GM12878 (cell line): ENCODE measurements at regions not wholly inside any gene's neighbourhood (a gene's known extent, or its start where the extent isn't known, plus 50 kb on each side); places are given as distances from the start of the nearest gene placed in this dataset.

Experiments used
- ATAC-seq: fragments of 200-7000 bp; cut with Tn5 transposase; 3 replicates; pipeline ENCODE4 v1.9.1; 2020; ENCODE audit warnings: mild to moderate bottlenecking, moderate library complexity
- BruUV-seq: library from RNA; stranded (reverse); fragments of 400-500 nt; replicated peaks from 2 replicates; lab custom pipeline; 2021; lab: Mats Ljungman, UMichigan
- CTCF ChIA-PET: fragments of 300-600 bp; sonication (Branson Sonifier 250); formaldehyde crosslinking; extraction: SDS; loops from one replicate; lab custom pipeline; 2021; ENCODE audit warnings: inconsistent platforms; lab: Yijun Ruan, JAX
- POLR2A ChIA-PET: fragments of 350-600 bp; formaldehyde crosslinking; extraction: SDS; loops from one replicate; lab custom pipeline; 2021; ENCODE audit warnings: inconsistent platforms; lab: Charles Lee
- RAD21 ChIA-PET: fragments of 300-600 bp; sonication (Branson Sonifier 250); formaldehyde crosslinking; loops from one replicate; lab custom pipeline; 2023; ENCODE audit warnings: antibody characterized with exemption; ENCODE audit not compliant: unreplicated experiment; lab: Charles Lee
- SMC1A ChIA-PET: fragments of 300-600 bp; sonication (Branson Sonifier 250); formaldehyde crosslinking; loops from one replicate; lab custom pipeline; 2023; ENCODE audit not compliant: unreplicated experiment, uncharacterized antibody; lab: Charles Lee
- DNase-seq: peaks from one replicate; pipeline ENCODE4 v3.0.0-alpha.2; 2011; ENCODE audit warnings: low read depth, low spot score
- FAIRE-seq: peaks from 3 replicates; lab custom pipeline; 2011; peaks lifted over from hg19 to GRCh38; lab: Jason Lieb, UNC
- H2AFZ ChIP-seq: 2 replicates; pipeline ENCODE4 v1.6.0; 2011; ENCODE audit warnings: low read depth, low read length, control low read depth; ENCODE audit not compliant: control insufficient read depth
- H3K27ac ChIP-seq: 2 replicates; pipeline ENCODE4 v1.5.1; 2011; ENCODE audit warnings: control low read depth; ENCODE audit not compliant: control insufficient read depth, insufficient read depth
- H3K27me3 ChIP-seq, 2 experiments: replicated peaks in 1 of 2; 2 replicates each; pipeline versions ENCODE4 v1.6.0 to v1.6.1; 2011; ENCODE audit warnings: low read length in 1 of 2; ENCODE audit not compliant: control insufficient read depth in 2 of 2, insufficient read depth in 2 of 2
- H3K36me3 ChIP-seq, 2 experiments: 2 replicates each; pipeline ENCODE4 v1.5.1; 2011; ENCODE audit warnings: low read length in 1 of 2; ENCODE audit not compliant: control insufficient read depth in 2 of 2, insufficient read depth in 2 of 2
- H3K4me1 ChIP-seq: 2 replicates; pipeline ENCODE4 v1.6.1; 2011; ENCODE audit warnings: mild to moderate bottlenecking, low read length, moderate library complexity, mixed read lengths; ENCODE audit not compliant: control insufficient read depth, insufficient read depth
- H3K4me2 ChIP-seq: 2 replicates; pipeline ENCODE4 v1.6.0; 2011; ENCODE audit warnings: control low read depth; ENCODE audit not compliant: control insufficient read depth, insufficient read depth
- H3K4me3 ChIP-seq: fragments of 200-600 bp; sonication (generic); 2 replicates; pipeline ENCODE4 v1.5.1; 2016
- H3K79me2 ChIP-seq: 2 replicates; pipeline ENCODE4 v1.6.0; 2011; ENCODE audit warnings: low read length; ENCODE audit not compliant: control insufficient read depth, insufficient read depth
- H3K9ac ChIP-seq: 2 replicates; pipeline ENCODE4 v1.8.0; 2011; ENCODE audit warnings: low read length, control low read depth, mixed read lengths; ENCODE audit not compliant: control insufficient read depth, insufficient read depth
- H3K9me3 ChIP-seq: replicated peaks from 3 replicates; pipeline ENCODE4 v1.5.1; 2011; ENCODE audit warnings: mild to moderate bottlenecking, low read length; ENCODE audit not compliant: control insufficient read depth, insufficient read depth
- H4K20me1 ChIP-seq: 2 replicates; pipeline ENCODE4 v1.6.0; 2011; ENCODE audit not compliant: control insufficient read depth, insufficient read depth
- ATF3 ChIP-seq: IDR thresholded peaks from 2 replicates; pipeline ENCODE4 v1.6.1; 2011; ENCODE audit warnings: low read depth, mild to moderate bottlenecking, low read length, moderate library complexity, borderline replicate concordance; ENCODE audit errors: extremely low read depth
- EED ChIP-seq: sonication (generic); IDR thresholded peaks from 2 replicates; pipeline ENCODE4 v1.6.1; 2016; ENCODE audit warnings: antibody characterized with exemption, low read depth
- GABPA ChIP-seq: IDR thresholded peaks from 2 replicates; pipeline ENCODE4 v1.6.1; 2014; ENCODE audit warnings: antibody characterized with exemption, low read depth, mild to moderate bottlenecking, inconsistent platforms
- IRF4 ChIP-seq: IDR thresholded peaks from 2 replicates; pipeline ENCODE4 v1.6.1; 2011; ENCODE audit warnings: low read depth, low read length
- MYB ChIP-seq: fragments of 150-350 bp; IDR thresholded peaks from 2 replicates; pipeline ENCODE4 v1.6.1; 2014; ENCODE audit warnings: mild to moderate bottlenecking, low read depth, low read length, borderline replicate concordance
- POLR2AphosphoS2 ChIP-seq: IDR thresholded peaks from 2 replicates; pipeline ENCODE4 v1.6.1; 2011; ENCODE audit warnings: low read depth, mild to moderate bottlenecking, low read length, improper control_type of control experiment, moderate library complexity
- PRDM15 ChIP-seq: fragments of 450-650 bp; formaldehyde crosslinking; IDR thresholded peaks from 2 replicates; pipeline ENCODE4 v1.4.0; 2020; ENCODE audit warnings: mild to moderate bottlenecking, moderate library complexity
- RCOR1 ChIP-seq: conservative IDR thresholded peaks from 2 replicates; pipeline ENCODE4 v1.6.1; 2012; ENCODE audit warnings: low read depth, low read length, improper control_type of control experiment
- SMAD1 ChIP-seq: fragments of 450-650 bp; IDR thresholded peaks from 2 replicates; pipeline ENCODE4 v1.6.1; 2018; ENCODE audit warnings: mild to moderate bottlenecking, low read depth; ENCODE audit not compliant: partially characterized antibody
- SPI1 ChIP-seq: IDR thresholded peaks from 2 replicates; pipeline ENCODE4 v1.6.1; 2011; ENCODE audit warnings: low read depth, mild to moderate bottlenecking, low read length, moderate library complexity, borderline replicate concordance; ENCODE audit not compliant: insufficient read depth
- SREBF2 ChIP-seq: IDR thresholded peaks from 2 replicates; pipeline ENCODE4 v1.6.1; 2012; ENCODE audit warnings: mild to moderate bottlenecking, low read length
- TAF1 ChIP-seq: IDR thresholded peaks from 2 replicates; pipeline ENCODE4 v1.6.1; 2011; ENCODE audit warnings: mild to moderate bottlenecking, low read depth, low read length, borderline replicate concordance
- TCF12 ChIP-seq: IDR thresholded peaks from 2 replicates; pipeline ENCODE4 v1.6.1; 2011; ENCODE audit warnings: low read depth, mild to moderate bottlenecking, low read length
- ZSCAN29 ChIP-seq: fragments of 450-650 bp; IDR thresholded peaks from 2 replicates; pipeline ENCODE4 v1.6.1; 2017; ENCODE audit warnings: mild to moderate bottlenecking, moderate library complexity
- in situ Hi-C: fragments of 300-500 bp; cut with MboI; formaldehyde crosslinking; loops from 9 replicates; pipeline ENCODE4 v1.14.3; 2018; ENCODE audit warnings: mixed read lengths
- intact Hi-C: fragments of 100-400 bp; cut with micrococcal nuclease; formaldehyde crosslinking; loops from one replicate; pipeline ENCODE4 v1.14.2; 2022; ENCODE audit not compliant: unreplicated experiment

DNA sequence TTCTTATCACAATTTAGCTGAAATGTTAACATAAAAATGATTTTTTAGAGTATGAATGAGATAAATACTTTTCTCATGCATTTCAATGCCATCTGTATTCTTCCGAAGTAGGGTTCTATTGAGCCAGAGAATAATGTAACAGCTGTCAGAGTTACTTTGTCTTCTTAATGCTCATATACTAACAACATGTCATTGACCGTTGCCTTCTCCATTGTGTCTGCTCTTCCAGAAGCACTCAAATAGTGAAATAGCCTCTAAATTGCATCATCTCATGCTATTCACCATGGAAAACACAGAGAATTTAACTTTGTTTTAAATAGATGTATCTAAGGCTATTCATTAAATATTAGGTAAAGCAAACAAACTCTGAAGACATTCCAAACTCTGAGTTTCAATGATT, 1875.9 kb upstream of the CDH9 start (continued):
- TF ChIP-seq POLR2AphosphoS2 (no peak), SMAD1 (no peak)

DNA sequence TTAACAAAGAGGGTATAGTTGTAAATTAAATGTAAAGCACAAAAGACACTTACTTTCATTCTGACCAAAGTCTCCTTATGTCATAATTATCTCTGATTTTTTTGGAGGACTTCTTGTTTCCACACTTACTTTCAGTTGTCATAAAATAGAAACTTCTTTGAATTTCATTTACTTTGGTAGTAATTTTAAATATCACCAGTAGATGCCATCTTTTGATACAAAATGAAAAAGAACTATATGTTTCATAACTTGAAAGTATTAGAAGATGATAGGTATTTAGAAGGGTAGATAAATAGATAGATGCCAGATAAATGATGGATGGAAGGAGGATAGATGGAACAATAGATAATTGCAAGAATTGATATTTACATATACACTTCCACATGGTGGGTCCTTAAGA, 1865.3 kb upstream of the CDH9 start:
- ChIA-PET CTCF (no interaction called here), SMC1A (no interaction called here), POLR2A (no interaction called here), RAD21 (no interaction called here)
- FAIRE-seq (no peak), DNase-seq (no peak), ATAC-seq (no peak)
- H4K20me1 ChIP-seq, result no peaks in the 10 kb centered on the region
- H3K4me3 ChIP-seq, result no peak overlapping the region
- intact Hi-C loops (loop anchor here (5.0 kb wide), 1 partner anchor 794 kb away; no protein-coding TSS in a partner anchor), in situ Hi-C loops (no loop called here)
- no peaks in the 10 kb centered on the region for H3K9me3 ChIP-seq
- no peaks in the 10 kb centered on the region for H3K36me3 ChIP-seq
- no peaks in the 10 kb centered on the region for H3K27me3 ChIP-seq
- no peaks in the 10 kb centered on the region for H3K79me2 ChIP-seq
- no TSS peak for BruUV-seq
- no peaks in the 10 kb centered on the region for H3K4me1 ChIP-seq
- H2AFZ ChIP-seq, result no peak overlapping the region
- H3K27ac ChIP-seq, result no peak overlapping the region
- TF ChIP-seq TAF1 (no peak), PRDM15 (CRISPR knock-in tag) (no peak), SREBF2 (no peak), ZSCAN29 (no peak), RCOR1 (no peak), SPI1 (no peak), TCF12 (no peak), MYB (no peak), ATF3 (no peak), IRF4 (no peak), GABPA (no peak), EED (no peak)
- no peak overlapping the region for H3K9ac ChIP-seq
- H3K4me2 ChIP-seq, result no peak overlapping the region
